Osteocyte (in vitro differentiated cells): ENCODE measurements at regions not wholly inside any gene's neighbourhood (a gene's known extent, or its start where the extent isn't known, plus 50 kb on each side); places are given as distances from the start of the nearest gene placed in this dataset.

Experiments used
- DNase-seq: peaks from one replicate; pipeline ENCODE4 v3.0.0; 2021; ENCODE audit warnings: mixed read lengths; ENCODE audit not compliant: unreplicated experiment; ENCODE audit errors: extremely low spot score
- H3K27ac Mint-ChIP-seq: one replicate; pipeline ENCODE4 v1.8.0; 2021; ENCODE audit warnings: mild to moderate bottlenecking, mixed read lengths; ENCODE audit not compliant: unreplicated experiment
- H3K27me3 Mint-ChIP-seq: one replicate; pipeline ENCODE4 v1.8.0; 2021; ENCODE audit warnings: mixed read lengths; ENCODE audit not compliant: unreplicated experiment
- H3K36me3 Mint-ChIP-seq: one replicate; pipeline ENCODE4 v1.8.0; 2021; ENCODE audit warnings: mixed read lengths; ENCODE audit not compliant: unreplicated experiment
- H3K4me1 Mint-ChIP-seq: one replicate; pipeline ENCODE4 v1.8.0; 2021; ENCODE audit warnings: mixed read lengths; ENCODE audit not compliant: unreplicated experiment
- H3K4me3 Mint-ChIP-seq: one replicate; pipeline ENCODE4 v1.8.0; 2021; ENCODE audit warnings: mild to moderate bottlenecking, moderate library complexity, mixed read lengths; ENCODE audit not compliant: unreplicated experiment
- H3K9me3 Mint-ChIP-seq: one replicate; pipeline ENCODE4 v1.8.0; 2021; ENCODE audit warnings: mixed read lengths; ENCODE audit not compliant: unreplicated experiment
- CTCF ChIP-seq: fragments of 200-600 bp; sonication (generic); IDR thresholded peaks from 2 replicates; pipeline ENCODE4 v1.5.0; 2021; ENCODE audit warnings: antibody characterized with exemption, mild to moderate bottlenecking, moderate library complexity

GRCh38 chr1:29653034-29653810 lies 416.9 kb downstream of the PTPRU start:
- peaks cover 2% of the 10 kb centered on the region for H3K9me3 Mint-ChIP-seq
- no peak overlapping the region for H3K4me3 Mint-ChIP-seq
- no peak overlapping the region for H3K27ac Mint-ChIP-seq
- peak; percentile 67 for DNase-seq
- no peak for TF ChIP-seq CTCF
- peaks cover 2% of the 10 kb centered on the region for H3K27me3 Mint-ChIP-seq
- H3K4me1 Mint-ChIP-seq = no peaks in the 10 kb centered on the region
- no peaks in the 10 kb centered on the region for H3K36me3 Mint-ChIP-seq

- Mint-ChIP-seq H3K9me3 (no peaks in the 10 kb centered on the region), H3K36me3 (no peaks in the 10 kb centered on the region), H3K27me3 (no peaks in the 10 kb centered on the region), H3K4me1 (no peaks in the 10 kb centered on the region), H3K27ac (no peak overlapping the region), H3K4me3 (no peak overlapping the region)
- TF ChIP-seq CTCF = no peak
- DNase-seq = peak; percentile 65
Measured at GRCh38 chr1:29651684-29652665, 415.7 kb downstream of the PTPRU start.

GRCh38 chr1:29651246-29651645 lies 414.9 kb downstream of the PTPRU start:
- Mint-ChIP-seq H3K27ac (no peak overlapping the region), H3K36me3 (no peaks in the 10 kb centered on the region), H3K27me3 (no peaks in the 10 kb centered on the region), H3K4me1 (no peaks in the 10 kb centered on the region), H3K9me3 (no peaks in the 10 kb centered on the region), H3K4me3 (no peak overlapping the region)
- TF ChIP-seq CTCF = no peak
- peak; percentile 71 for DNase-seq

- Mint-ChIP-seq H3K27ac (no peak overlapping the region), H3K9me3 (no peaks in the 10 kb centered on the region), H3K4me1 (no peaks in the 10 kb centered on the region), H3K27me3 (no peaks in the 10 kb centered on the region), H3K36me3 (no peaks in the 10 kb centered on the region), H3K4me3 (no peak overlapping the region)
- TF ChIP-seq CTCF = no peak
- peak; percentile 75 for DNase-seq
Measured at GRCh38 chr1:29650476-29650875, 414.2 kb downstream of the PTPRU start.

GRCh38 chr1:29650041-29650400 lies 413.7 kb downstream of the PTPRU start:
- no peak overlapping the region for H3K27ac Mint-ChIP-seq
- no peaks in the 10 kb centered on the region for H3K36me3 Mint-ChIP-seq
- TF ChIP-seq CTCF = no peak
- H3K9me3 Mint-ChIP-seq = no peaks in the 10 kb centered on the region
- H3K27me3 Mint-ChIP-seq = no peaks in the 10 kb centered on the region
- DNase-seq = no peak
- H3K4me3 Mint-ChIP-seq = no peak overlapping the region
- no peaks in the 10 kb centered on the region for H3K4me1 Mint-ChIP-seq
